ENCODE measurements at regions not wholly inside any gene's neighbourhood (a gene's known extent, or its start where the extent isn't known, plus 50 kb on each side); places are given as distances from the start of the nearest gene placed in this dataset.

GRCh38 chr1:58896246-58897183, 112.7 kb upstream of the JUN start:
- TF ChIP-seq CTCF (IDR thresholded peaks at IDR 0.05), result no peak
- TF ChIP-seq POLR2A (IDR thresholded peaks at IDR 0.05), result no peak

All from thyroid gland (tissue), 4 donors.